OCI-LY1 (cell line): ENCODE measurements at regions not wholly inside any gene's neighbourhood (a gene's known extent, or its start where the extent isn't known, plus 50 kb on each side); places are given as distances from the start of the nearest gene placed in this dataset.

Experiments
- EZH2 ChIP-seq: fragments of 200-600 bp; sonication (generic), shearing (Covaris generic); IDR thresholded peaks from 2 replicates; pipeline ENCODE4 v1.8.0; 2017; ENCODE audit warnings: borderline replicate concordance, mixed run types, mild to moderate bottlenecking, antibody characterized with exemption, low read length, moderate library complexity, mixed read lengths
- TF ChIP-seq, protein P1 (sequence below): fragments of 200-600 bp; sonication (generic), shearing (Covaris generic); IDR thresholded peaks from 2 replicates; pipeline ENCODE4 v1.5.1; 2017; ENCODE audit warnings: mild to moderate bottlenecking, antibody characterized with exemption, low read length, moderate library complexity, mixed read lengths

DNA sequence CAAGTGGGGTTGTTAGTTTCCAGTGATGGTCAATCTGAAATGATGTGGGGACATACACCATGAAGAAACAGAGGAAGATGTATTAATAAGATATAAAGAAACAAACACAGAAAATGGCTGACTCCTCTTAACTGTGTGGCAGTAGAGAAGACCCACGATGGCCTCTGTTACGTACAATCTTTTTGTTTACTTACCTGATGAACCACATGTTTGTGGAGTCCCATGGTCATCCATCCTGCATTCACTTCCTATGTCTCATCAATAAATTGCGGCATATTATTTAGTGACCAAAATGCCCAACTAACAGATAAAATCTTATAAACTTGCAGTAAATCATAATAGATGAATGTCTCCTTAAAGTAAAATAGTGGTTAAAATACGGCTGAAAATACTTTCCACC is 740.1 kb upstream of the LINC00305 start:
- TF ChIP-seq, protein P1, sequence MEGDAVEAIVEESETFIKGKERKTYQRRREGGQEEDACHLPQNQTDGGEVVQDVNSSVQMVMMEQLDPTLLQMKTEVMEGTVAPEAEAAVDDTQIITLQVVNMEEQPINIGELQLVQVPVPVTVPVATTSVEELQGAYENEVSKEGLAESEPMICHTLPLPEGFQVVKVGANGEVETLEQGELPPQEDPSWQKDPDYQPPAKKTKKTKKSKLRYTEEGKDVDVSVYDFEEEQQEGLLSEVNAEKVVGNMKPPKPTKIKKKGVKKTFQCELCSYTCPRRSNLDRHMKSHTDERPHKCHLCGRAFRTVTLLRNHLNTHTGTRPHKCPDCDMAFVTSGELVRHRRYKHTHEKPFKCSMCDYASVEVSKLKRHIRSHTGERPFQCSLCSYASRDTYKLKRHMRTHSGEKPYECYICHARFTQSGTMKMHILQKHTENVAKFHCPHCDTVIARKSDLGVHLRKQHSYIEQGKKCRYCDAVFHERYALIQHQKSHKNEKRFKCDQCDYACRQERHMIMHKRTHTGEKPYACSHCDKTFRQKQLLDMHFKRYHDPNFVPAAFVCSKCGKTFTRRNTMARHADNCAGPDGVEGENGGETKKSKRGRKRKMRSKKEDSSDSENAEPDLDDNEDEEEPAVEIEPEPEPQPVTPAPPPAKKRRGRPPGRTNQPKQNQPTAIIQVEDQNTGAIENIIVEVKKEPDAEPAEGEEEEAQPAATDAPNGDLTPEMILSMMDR: no peak
- no peak for TF ChIP-seq EZH2
